GM20000 (cell line): ENCODE measurements at regions not wholly inside any gene's neighbourhood (a gene's known extent, or its start where the extent isn't known, plus 50 kb on each side); places are given as distances from the start of the nearest gene placed in this dataset.

Experiments
- DNase-seq: peaks from one replicate; pipeline ENCODE4 v3.0.0; 2012; ENCODE audit warnings: low spot score
- TF ChIP-seq, protein P1 (sequence below): IDR thresholded peaks from 2 replicates; pipeline ENCODE4 v1.5.1; 2012; ENCODE audit warnings: mild to moderate bottlenecking, control low read depth; ENCODE audit errors: extremely low read depth, missing control alignments

DNA sequence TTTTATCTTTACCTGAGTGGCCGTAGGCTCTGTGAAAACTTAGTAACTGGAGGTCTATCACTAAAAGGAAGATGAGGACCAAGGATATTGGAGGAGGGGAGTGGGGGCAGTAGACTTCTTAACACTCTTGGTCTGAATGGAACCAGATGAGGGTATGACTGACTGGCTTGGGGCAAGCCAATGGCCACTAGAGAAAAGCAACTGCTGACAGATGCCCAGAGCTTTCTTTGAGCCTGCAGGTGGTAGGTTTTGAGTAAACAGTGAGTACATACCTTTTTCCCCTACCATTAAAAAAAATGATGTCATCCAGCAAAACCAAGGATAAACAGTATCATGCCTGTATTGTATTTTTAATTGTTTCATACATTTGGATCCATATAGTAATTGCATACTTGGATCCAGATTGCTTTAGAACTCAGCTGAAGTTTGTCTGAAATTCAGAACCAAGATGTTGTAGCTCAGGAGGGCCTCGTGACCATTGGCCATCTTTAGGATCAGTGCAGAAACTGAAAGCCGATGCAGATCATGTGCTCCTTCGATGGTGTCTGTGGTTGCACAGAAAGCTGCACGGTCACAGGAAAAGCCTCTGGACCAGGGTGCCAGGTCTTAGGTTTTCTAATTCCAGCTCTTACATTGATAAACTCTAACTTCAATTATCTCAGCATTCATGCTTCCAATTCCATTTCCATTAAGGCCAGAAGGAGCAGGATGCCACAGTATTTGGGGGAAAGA is 131.0 kb downstream of the PDGFRA start:
- TF ChIP-seq, protein P1, sequence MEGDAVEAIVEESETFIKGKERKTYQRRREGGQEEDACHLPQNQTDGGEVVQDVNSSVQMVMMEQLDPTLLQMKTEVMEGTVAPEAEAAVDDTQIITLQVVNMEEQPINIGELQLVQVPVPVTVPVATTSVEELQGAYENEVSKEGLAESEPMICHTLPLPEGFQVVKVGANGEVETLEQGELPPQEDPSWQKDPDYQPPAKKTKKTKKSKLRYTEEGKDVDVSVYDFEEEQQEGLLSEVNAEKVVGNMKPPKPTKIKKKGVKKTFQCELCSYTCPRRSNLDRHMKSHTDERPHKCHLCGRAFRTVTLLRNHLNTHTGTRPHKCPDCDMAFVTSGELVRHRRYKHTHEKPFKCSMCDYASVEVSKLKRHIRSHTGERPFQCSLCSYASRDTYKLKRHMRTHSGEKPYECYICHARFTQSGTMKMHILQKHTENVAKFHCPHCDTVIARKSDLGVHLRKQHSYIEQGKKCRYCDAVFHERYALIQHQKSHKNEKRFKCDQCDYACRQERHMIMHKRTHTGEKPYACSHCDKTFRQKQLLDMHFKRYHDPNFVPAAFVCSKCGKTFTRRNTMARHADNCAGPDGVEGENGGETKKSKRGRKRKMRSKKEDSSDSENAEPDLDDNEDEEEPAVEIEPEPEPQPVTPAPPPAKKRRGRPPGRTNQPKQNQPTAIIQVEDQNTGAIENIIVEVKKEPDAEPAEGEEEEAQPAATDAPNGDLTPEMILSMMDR: no peak
- no peak for DNase-seq

- DNase-seq: no peak
- TF ChIP-seq, protein P1: no peak
These were observed 133.9 kb downstream of the PDGFRA start for GRCh38 chr4:54363037-54363436.

- TF ChIP-seq, protein P1: no peak
- DNase-seq: no peak
These were observed 136.6 kb downstream of the PDGFRA start for GRCh38 chr4:54365691-54366090.

- TF ChIP-seq, protein P1: no peak
- no peak for DNase-seq
These were observed 138.0 kb downstream of the PDGFRA start for GRCh38 chr4:54367059-54367458.

DNA sequence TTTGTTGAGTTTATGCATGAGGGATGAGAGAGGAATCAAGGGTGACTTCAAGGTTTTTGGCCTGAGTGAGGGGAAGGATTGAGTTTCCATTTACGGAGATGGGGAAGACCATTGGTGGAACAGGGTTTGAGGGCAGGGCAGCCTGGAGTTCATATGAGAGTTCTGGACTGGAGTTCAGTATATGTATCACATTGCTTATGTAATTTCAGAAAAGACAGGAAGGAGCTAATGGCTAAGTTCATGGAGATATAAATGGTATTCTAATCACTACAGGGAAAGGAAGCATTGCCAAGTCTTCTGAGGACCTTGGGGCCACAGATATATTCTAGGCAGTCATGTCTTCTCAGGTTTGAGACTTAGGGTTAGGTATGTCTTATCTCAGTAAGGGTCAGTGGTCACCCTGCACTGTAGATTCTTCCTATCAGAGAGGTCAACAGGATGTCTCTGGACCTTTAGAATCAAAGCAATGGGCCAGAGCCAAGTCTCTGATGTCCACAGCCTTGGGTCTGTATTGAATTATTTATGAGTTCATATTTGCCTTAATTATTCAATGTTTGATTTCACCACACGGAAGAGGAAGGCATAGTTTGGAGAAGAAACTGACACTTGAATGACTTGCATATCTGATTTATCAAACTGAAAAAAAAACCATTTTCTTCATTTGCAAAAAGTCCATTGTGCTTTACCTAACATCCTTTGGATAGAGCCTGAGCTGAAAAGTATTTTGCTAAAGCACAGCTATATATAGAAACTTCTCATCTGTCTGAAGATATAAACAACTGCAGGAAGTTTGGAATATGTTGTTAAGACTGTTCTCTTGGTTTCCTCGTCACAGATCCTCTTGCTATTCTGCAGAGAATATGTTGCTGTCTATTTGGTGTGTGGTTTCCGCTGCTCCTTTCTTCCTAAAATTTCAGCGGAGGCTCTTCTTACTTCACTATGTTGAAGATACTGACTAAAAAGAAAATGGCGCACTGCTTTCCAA is 139.5 kb downstream of the PDGFRA start:
- no peak for DNase-seq
- TF ChIP-seq, protein P1: no peak

DNA sequence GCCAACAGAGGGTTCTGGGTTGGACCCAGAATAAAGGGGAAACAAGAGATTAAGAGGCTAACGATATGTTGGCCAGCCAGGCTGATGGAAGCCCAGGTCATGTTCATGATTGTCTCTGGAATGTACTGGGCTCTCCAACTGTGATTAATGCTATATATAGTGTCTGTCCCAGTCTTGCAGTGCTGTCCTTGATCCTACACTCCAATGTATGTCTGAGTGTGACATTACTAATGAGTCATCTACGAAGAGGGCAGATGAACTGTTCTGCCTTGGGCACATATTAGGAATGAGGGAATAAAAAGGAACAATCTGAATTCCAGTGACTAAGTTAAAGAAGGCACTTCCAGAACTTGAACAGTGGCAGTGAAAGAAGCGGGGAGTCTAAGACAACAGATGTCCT is 142.1 kb downstream of the PDGFRA start:
- TF ChIP-seq, protein P1: no peak
- no peak for DNase-seq

DNA sequence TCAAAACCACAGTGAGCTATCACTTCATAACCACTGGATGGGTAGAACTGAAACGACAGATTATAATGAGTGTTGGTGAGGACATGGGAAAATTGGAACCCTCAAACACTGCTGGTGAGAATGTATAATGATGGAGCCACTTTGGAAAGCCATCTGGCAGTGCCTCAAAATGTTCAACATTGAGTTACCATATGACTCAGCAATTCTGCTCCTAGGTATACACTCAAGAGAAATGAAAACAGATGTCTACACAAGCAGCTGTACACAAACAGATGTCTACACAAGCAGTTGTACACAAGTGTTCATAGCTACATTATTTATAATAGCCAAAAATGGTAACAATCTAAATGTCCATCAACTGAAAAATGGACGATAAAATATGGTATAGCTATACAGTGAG is 143.9 kb downstream of the PDGFRA start:
- DNase-seq: no peak
- TF ChIP-seq, protein P1: no peak
